ENCODE measurements at regions not wholly inside any gene's neighbourhood (a gene's known extent, or its start where the extent isn't known, plus 50 kb on each side); places are given as distances from the start of the nearest gene placed in this dataset.

DNA sequence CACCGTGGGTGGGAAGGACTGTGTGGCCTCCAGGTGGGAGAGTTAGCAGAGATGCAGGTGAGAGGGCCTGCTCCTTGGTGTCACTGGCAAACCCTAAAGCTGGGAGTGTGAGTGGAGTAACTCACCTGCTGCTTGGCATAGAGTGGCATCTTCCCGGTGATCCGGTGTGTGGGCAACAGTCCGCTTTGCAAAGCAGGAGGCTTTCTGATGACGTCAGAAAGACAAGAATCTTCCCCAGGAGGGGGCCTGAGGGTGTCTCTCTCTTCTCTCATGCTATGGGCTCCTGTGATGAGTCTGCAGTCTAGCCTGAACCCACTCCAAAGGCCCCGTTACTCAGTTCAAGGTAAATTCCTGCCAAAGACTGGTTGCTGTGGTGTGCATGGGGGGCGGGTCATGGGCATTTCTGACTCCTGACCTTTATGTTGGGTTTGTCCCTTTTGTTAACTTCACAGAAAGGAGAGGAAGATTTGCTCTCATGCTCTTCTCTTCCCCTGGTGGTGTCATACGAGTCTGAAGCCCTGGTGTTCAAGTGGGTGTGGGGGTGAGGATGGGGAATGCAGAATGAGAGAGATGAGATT lies 187.9 kb downstream of the GATA3 start:
- H3K27me3 Mint-ChIP-seq = no peaks in the 10 kb centered on the region
- no peak overlapping the region for H3K27ac Mint-ChIP-seq (ENCODE audit: low read depth)
- DNase-seq (ENCODE audit: low spot score in 2 of 2) (no peak), ATAC-seq (replicated peaks; ENCODE audit: extremely low read depth, poor library complexity, severe bottlenecking) (no peak)
- H3K36me3 Mint-ChIP-seq (ENCODE audit: insufficient read depth) = peaks cover 3% of the 10 kb centered on the region
- H3K4me3 Mint-ChIP-seq = no peak overlapping the region
- peaks cover 61% of the 10 kb centered on the region for H3K4me1 Mint-ChIP-seq
- no peaks in the 10 kb centered on the region for H3K9me3 Mint-ChIP-seq

GRCh38 chr10:8245131-8245813 lies 190.8 kb downstream of the GATA3 start:
- Mint-ChIP-seq H3K4me1 (peaks cover 35% of the 10 kb centered on the region), H3K4me3 (peak overlapping the region; percentile 56), H3K27ac (ENCODE audit: low read depth) (peak overlapping the region; percentile 95), H3K27me3 (no peaks in the 10 kb centered on the region), H3K36me3 (ENCODE audit: insufficient read depth) (no peaks in the 10 kb centered on the region), H3K9me3 (no peaks in the 10 kb centered on the region)
- ATAC-seq (replicated peaks; ENCODE audit: extremely low read depth, poor library complexity, severe bottlenecking) = peak; percentile 74
- no peak for DNase-seq (ENCODE audit: low spot score in 2 of 2)

DNA sequence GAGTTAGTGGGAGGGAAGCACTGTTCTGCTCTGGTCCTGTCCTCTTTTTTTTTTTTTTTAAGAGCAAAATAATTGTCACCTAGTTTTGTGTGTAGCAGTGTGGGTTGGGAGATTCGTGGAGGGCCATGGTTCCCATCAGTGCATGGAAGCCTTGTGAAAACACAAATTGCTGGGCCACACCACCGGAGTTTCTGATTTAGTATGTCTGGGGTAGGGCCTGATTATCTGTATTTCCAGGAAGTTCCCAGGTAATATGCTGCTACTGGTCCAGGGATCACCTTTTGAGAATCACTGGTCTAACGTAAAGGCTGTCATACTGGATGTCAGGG lies 191.3 kb downstream of the GATA3 start:
- H3K27ac Mint-ChIP-seq (ENCODE audit: low read depth) = peak overlapping the region; percentile 95
- no peaks in the 10 kb centered on the region for H3K9me3 Mint-ChIP-seq
- H3K4me3 Mint-ChIP-seq = peak overlapping the region; percentile 56
- no peaks in the 10 kb centered on the region for H3K27me3 Mint-ChIP-seq
- ATAC-seq (replicated peaks; ENCODE audit: extremely low read depth, poor library complexity, severe bottlenecking) (peak; percentile 6), DNase-seq (ENCODE audit: low spot score in 2 of 2) (no peak)
- H3K4me1 Mint-ChIP-seq = peaks cover 33% of the 10 kb centered on the region
- H3K36me3 Mint-ChIP-seq (ENCODE audit: insufficient read depth) = no peaks in the 10 kb centered on the region

DNA sequence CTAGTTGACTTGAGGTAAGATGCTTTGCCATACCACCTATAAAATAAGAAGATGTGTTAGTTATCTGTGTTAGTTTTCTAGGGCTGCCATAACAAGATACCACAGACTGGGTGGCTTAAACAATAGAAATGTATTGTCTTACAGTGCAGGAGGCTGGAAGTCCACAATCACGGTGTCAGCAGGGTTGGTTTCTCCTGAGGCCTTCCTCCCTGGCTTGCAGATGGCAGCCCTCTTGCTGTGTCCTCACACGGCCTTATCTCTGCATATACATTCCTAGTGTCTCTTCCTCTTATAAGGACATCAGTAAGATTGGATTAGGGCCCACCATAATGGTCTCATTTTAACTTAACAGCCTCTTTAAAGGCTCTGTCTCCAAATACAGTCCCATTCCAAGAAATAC lies 192.1 kb downstream of the GATA3 start:
- no peaks in the 10 kb centered on the region for H3K27me3 Mint-ChIP-seq
- no peaks in the 10 kb centered on the region for H3K36me3 Mint-ChIP-seq (ENCODE audit: insufficient read depth)
- ATAC-seq (replicated peaks; ENCODE audit: extremely low read depth, poor library complexity, severe bottlenecking) (no peak), DNase-seq (ENCODE audit: low spot score in 2 of 2) (no peak)
- H3K9me3 Mint-ChIP-seq = no peaks in the 10 kb centered on the region
- H3K4me1 Mint-ChIP-seq = peaks cover 33% of the 10 kb centered on the region
- H3K4me3 Mint-ChIP-seq = no peak overlapping the region
- H3K27ac Mint-ChIP-seq (ENCODE audit: low read depth) = peak overlapping the region; percentile 95

GRCh38 chr10:8247191-8247590 lies 192.7 kb downstream of the GATA3 start:
- no peak overlapping the region for H3K4me3 Mint-ChIP-seq
- no peaks in the 10 kb centered on the region for H3K27me3 Mint-ChIP-seq
- no peaks in the 10 kb centered on the region for H3K36me3 Mint-ChIP-seq (ENCODE audit: insufficient read depth)
- no peak overlapping the region for H3K27ac Mint-ChIP-seq (ENCODE audit: low read depth)
- H3K9me3 Mint-ChIP-seq = no peaks in the 10 kb centered on the region
- ATAC-seq (replicated peaks; ENCODE audit: extremely low read depth, poor library complexity, severe bottlenecking) (no peak), DNase-seq (ENCODE audit: low spot score in 2 of 2) (no peak)
- peaks cover 33% of the 10 kb centered on the region for H3K4me1 Mint-ChIP-seq

GRCh38 chr10:8248868-8249267 lies 194.4 kb downstream of the GATA3 start:
- H3K27me3 Mint-ChIP-seq = no peaks in the 10 kb centered on the region
- no peak overlapping the region for H3K4me3 Mint-ChIP-seq
- H3K9me3 Mint-ChIP-seq = no peaks in the 10 kb centered on the region
- DNase-seq (ENCODE audit: low spot score in 2 of 2) = no peak
- H3K4me1 Mint-ChIP-seq = peaks cover 27% of the 10 kb centered on the region
- no peak overlapping the region for H3K27ac Mint-ChIP-seq (ENCODE audit: low read depth)
- no peak for ATAC-seq (replicated peaks; ENCODE audit: extremely low read depth, poor library complexity, severe bottlenecking)
- no peaks in the 10 kb centered on the region for H3K36me3 Mint-ChIP-seq (ENCODE audit: insufficient read depth)

GRCh38 chr10:8254350-8254749 lies 199.9 kb downstream of the GATA3 start:
- no peak overlapping the region for H3K27ac Mint-ChIP-seq (ENCODE audit: low read depth)
- H3K9me3 Mint-ChIP-seq = no peaks in the 10 kb centered on the region
- ATAC-seq (replicated peaks; ENCODE audit: extremely low read depth, poor library complexity, severe bottlenecking) (no peak), DNase-seq (ENCODE audit: low spot score in 2 of 2) (no peak)
- no peaks in the 10 kb centered on the region for H3K4me1 Mint-ChIP-seq
- H3K36me3 Mint-ChIP-seq (ENCODE audit: insufficient read depth) = no peaks in the 10 kb centered on the region
- H3K27me3 Mint-ChIP-seq = no peaks in the 10 kb centered on the region
- no peak overlapping the region for H3K4me3 Mint-ChIP-seq

GRCh38 chr10:8255301-8255700 lies 200.8 kb downstream of the GATA3 start:
- no peaks in the 10 kb centered on the region for H3K27me3 Mint-ChIP-seq
- peak overlapping the region; percentile 83 for H3K27ac Mint-ChIP-seq (ENCODE audit: low read depth)
- ATAC-seq (replicated peaks; ENCODE audit: extremely low read depth, poor library complexity, severe bottlenecking) (no peak), DNase-seq (ENCODE audit: low spot score in 2 of 2) (no peak)
- no peaks in the 10 kb centered on the region for H3K4me1 Mint-ChIP-seq
- H3K9me3 Mint-ChIP-seq = no peaks in the 10 kb centered on the region
- no peaks in the 10 kb centered on the region for H3K36me3 Mint-ChIP-seq (ENCODE audit: insufficient read depth)
- no peak overlapping the region for H3K4me3 Mint-ChIP-seq

GRCh38 chr10:8260645-8261044 lies 206.2 kb downstream of the GATA3 start:
- no peak overlapping the region for H3K27ac Mint-ChIP-seq (ENCODE audit: low read depth)
- ATAC-seq (replicated peaks; ENCODE audit: extremely low read depth, poor library complexity, severe bottlenecking) (no peak), DNase-seq (ENCODE audit: low spot score in 2 of 2) (no peak)

DNA sequence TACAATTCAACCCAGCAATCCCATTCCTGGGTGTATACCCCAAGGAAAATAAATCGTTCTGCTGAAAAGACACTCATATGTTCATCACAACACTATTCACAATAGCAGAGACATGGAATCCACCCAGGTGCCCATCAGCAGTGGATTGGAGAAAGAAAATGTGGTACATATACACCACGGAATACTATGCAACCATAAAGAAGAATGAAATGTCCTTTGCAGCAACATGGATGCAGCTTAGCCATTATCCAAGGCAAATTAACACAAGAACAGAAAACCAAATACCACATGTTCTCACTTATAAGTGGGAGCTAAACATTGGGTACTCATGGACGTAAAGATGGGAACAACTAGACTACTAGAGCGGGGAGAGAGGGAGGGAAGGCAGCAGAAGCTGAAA lies 207.8 kb downstream of the GATA3 start:
- Mint-ChIP-seq H3K4me3 (no peak overlapping the region), H3K27me3 (peaks cover 18% of the 10 kb centered on the region), H3K9me3 (no peaks in the 10 kb centered on the region), H3K4me1 (no peaks in the 10 kb centered on the region), H3K27ac (ENCODE audit: low read depth) (no peak overlapping the region), H3K36me3 (ENCODE audit: insufficient read depth) (no peaks in the 10 kb centered on the region)
- no peak for ATAC-seq (replicated peaks; ENCODE audit: extremely low read depth, poor library complexity, severe bottlenecking)
- DNase-seq (ENCODE audit: low spot score in 2 of 2) = no peak

More at GRCh38 chr10:8260645-8261044, 206.2 kb downstream of the GATA3 start:
- Mint-ChIP-seq H3K27me3 (peaks cover 18% of the 10 kb centered on the region), H3K4me3 (no peak overlapping the region), H3K36me3 (ENCODE audit: insufficient read depth) (no peaks in the 10 kb centered on the region), H3K4me1 (no peaks in the 10 kb centered on the region), H3K9me3 (no peaks in the 10 kb centered on the region)

- no peaks in the 10 kb centered on the region for H3K27me3 Mint-ChIP-seq
- DNase-seq (ENCODE audit: low spot score in 2 of 2) = no peak
- H3K36me3 Mint-ChIP-seq (ENCODE audit: insufficient read depth) = no peaks in the 10 kb centered on the region
- H3K4me3 Mint-ChIP-seq = no peak overlapping the region
- H3K27ac Mint-ChIP-seq (ENCODE audit: low read depth) = no peak overlapping the region
- H3K9me3 Mint-ChIP-seq = no peaks in the 10 kb centered on the region
- no peak for ATAC-seq (replicated peaks; ENCODE audit: extremely low read depth, poor library complexity, severe bottlenecking)
- H3K4me1 Mint-ChIP-seq = no peaks in the 10 kb centered on the region
These were observed 215.5 kb downstream of the GATA3 start for GRCh38 chr10:8269976-8270375.

DNA sequence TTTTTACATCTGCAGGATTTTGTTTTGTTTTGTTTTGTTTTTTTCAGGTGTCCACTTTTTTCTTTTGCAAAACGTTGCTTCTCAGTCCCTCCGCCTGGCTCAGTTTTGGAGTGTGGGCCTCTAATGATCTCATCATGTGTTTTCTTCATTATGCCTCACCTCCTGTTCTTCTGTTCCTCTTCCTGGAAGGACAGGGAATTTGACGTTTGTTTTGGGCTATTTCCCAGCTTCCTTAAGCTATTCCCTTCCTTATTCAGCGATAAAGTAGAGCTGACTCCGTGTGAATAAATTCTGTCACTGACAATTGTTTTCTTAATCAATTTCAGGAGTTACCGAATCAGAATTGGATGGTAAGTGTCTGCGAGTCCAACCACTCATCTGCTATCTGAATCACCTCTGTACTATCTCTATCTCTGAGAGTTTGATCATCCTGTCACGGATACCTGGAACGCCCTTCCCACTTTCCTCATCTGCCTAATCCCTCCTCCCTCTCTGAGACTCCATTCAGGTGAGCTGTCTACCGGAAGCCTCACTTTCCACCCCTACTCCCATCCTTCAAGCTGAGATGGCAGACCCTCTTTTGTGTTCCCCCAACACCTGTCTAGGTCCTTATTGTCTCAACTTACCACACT lies 218.4 kb downstream of the GATA3 start:
- ATAC-seq (replicated peaks; ENCODE audit: extremely low read depth, poor library complexity, severe bottlenecking) (no peak), DNase-seq (ENCODE audit: low spot score in 2 of 2) (no peak)
- Mint-ChIP-seq H3K9me3 (no peaks in the 10 kb centered on the region), H3K36me3 (ENCODE audit: insufficient read depth) (no peaks in the 10 kb centered on the region), H3K27me3 (no peaks in the 10 kb centered on the region), H3K27ac (ENCODE audit: low read depth) (no peak overlapping the region), H3K4me3 (no peak overlapping the region), H3K4me1 (no peaks in the 10 kb centered on the region)

- ATAC-seq (replicated peaks; ENCODE audit: extremely low read depth, poor library complexity, severe bottlenecking) (no peak), DNase-seq (ENCODE audit: low spot score in 2 of 2) (no peak)
- Mint-ChIP-seq H3K27ac (ENCODE audit: low read depth) (no peak overlapping the region), H3K9me3 (no peaks in the 10 kb centered on the region), H3K36me3 (ENCODE audit: insufficient read depth) (no peaks in the 10 kb centered on the region), H3K27me3 (no peaks in the 10 kb centered on the region), H3K4me1 (no peaks in the 10 kb centered on the region), H3K4me3 (no peak overlapping the region)
These were observed 219.3 kb downstream of the GATA3 start for GRCh38 chr10:8273749-8274148.
